ENCODE measurements at regions not wholly inside any gene's neighbourhood (a gene's known extent, or its start where the extent isn't known, plus 50 kb on each side); places are given as distances from the start of the nearest gene placed in this dataset.

- TF ChIP-seq ZNF263 (CRISPR knock-in tag; IDR thresholded peaks at IDR 0.05; ENCODE audit: low read depth) (no peak), CTCF (IDR thresholded peaks at IDR 0.05) (no peak), E2F5 (CRISPR knock-in tag; IDR thresholded peaks at IDR 0.05) (no peak), PREB (CRISPR knock-in tag; IDR thresholded peaks at IDR 0.05; ENCODE audit: borderline replicate concordance) (no peak), TCF7 (CRISPR knock-in tag; IDR thresholded peaks at IDR 0.05; ENCODE audit: low read depth) (no peak), GABPB1 (CRISPR knock-in tag; IDR thresholded peaks at IDR 0.05) (no peak), MXD4 (CRISPR knock-in tag; IDR thresholded peaks at IDR 0.05; ENCODE audit: borderline replicate concordance) (no peak), JUN (CRISPR knock-in tag; IDR thresholded peaks at IDR 0.05) (no peak), MLX (CRISPR knock-in tag; IDR thresholded peaks at IDR 0.05) (no peak)
Measured at GRCh38 chr5:12854386-12854785, 950.1 kb upstream of the CTNND2 start.

All from WTC11 (cell line).